Prostate gland (tissue), 2 donors: ENCODE measurements at regions not wholly inside any gene's neighbourhood (a gene's known extent, or its start where the extent isn't known, plus 50 kb on each side); places are given as distances from the start of the nearest gene placed in this dataset.

Experiments used
- CTCF ChIP-seq, 4 experiments: fragments of 200-600 bp in 2 of 4; fragments of 450-650 bp in 2 of 4; sonication (generic) in 2 of 4; IDR thresholded peaks; 1 replicate in 3 of 4; 2 replicates in 1 of 4; pipeline ENCODE4 v1.5.1; 2016 to 2019; ENCODE audit warnings: antibody characterized with exemption in 4 of 4, mild to moderate bottlenecking in 2 of 4, moderate library complexity in 2 of 4
- POLR2A ChIP-seq: fragments of 450-650 bp; IDR thresholded peaks from one replicate; pipeline ENCODE4 v1.6.1; 2016; ENCODE audit warnings: antibody characterized with exemption, mild to moderate bottlenecking

DNA sequence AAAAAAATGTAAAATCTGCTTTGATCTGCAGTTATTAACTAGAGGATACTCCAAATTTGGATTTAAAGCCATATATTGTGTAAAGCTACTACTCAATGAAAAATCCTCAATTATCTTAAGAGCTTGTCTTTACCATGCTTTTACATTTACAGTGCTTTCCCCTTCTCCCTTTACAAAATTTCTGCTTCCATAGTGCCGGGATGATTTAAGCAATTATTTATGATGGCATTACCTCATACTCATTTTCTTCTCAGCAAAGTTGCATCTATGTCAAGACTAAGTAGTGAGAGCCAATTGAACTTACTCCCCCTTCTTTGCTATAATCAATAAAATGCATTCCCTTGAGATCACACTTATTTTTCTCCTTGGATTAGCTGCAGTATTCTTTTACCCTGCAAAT lies 505.4 kb upstream of the AGA start:
- TF ChIP-seq POLR2A, result no peak
- TF ChIP-seq CTCF (IDR thresholded peaks at IDR 0.05), result no peak
